Lung (tissue), 11 donors: ENCODE measurements at regions not wholly inside any gene's neighbourhood (a gene's known extent, or its start where the extent isn't known, plus 50 kb on each side); places are given as distances from the start of the nearest gene placed in this dataset.

Experiments
- ATAC-seq: fragments of 200-7000 bp; cut with Tn5 transposase; one replicate; pipeline ENCODE4 v1.9.1; 2020; ENCODE audit warnings: moderate number of reproducible peaks; ENCODE audit not compliant: insufficient read depth, low FRiP score
- DNase-seq, 3 donors: peaks; one replicate each; pipeline ENCODE4 v3.0.0-alpha.2; 2013 to 2017
- H3K27ac ChIP-seq, 2 donors: one replicate each; pipeline ENCODE4 v1.5.1; 2013; ENCODE audit warnings: mild to moderate bottlenecking in 2 of 2, moderate library complexity in 2 of 2, control low read depth in 1 of 2, inconsistent platforms in 1 of 2, low read depth in 1 of 2, low read length in 1 of 2
- H3K27me3 ChIP-seq, 3 donors: one replicate each; pipeline ENCODE4 v1.5.1; 2013; ENCODE audit warnings: low read length in 2 of 3; ENCODE audit not compliant: control insufficient read depth in 3 of 3, insufficient read depth in 3 of 3
- H3K36me3 ChIP-seq, 4 donors: one replicate each; pipeline ENCODE4 v1.5.1; 2013; ENCODE audit warnings: low read length in 4 of 4, mild to moderate bottlenecking in 1 of 4, moderate library complexity in 1 of 4; ENCODE audit not compliant: control insufficient read depth in 4 of 4, insufficient read depth in 4 of 4
- H3K4me1 ChIP-seq, 5 donors: one replicate each; pipeline ENCODE4 v1.5.1; 2013; ENCODE audit warnings: low read length in 5 of 5, mild to moderate bottlenecking in 2 of 5, moderate library complexity in 1 of 5; ENCODE audit not compliant: control insufficient read depth in 5 of 5, insufficient read depth in 5 of 5
- H3K4me3 ChIP-seq: one replicate; pipeline ENCODE4 v1.5.1; 2013; ENCODE audit warnings: mild to moderate bottlenecking, control low read depth, moderate library complexity
- H3K9ac ChIP-seq, 2 donors: one replicate each; pipeline ENCODE4 v1.5.1; 2013; ENCODE audit warnings: low read length in 2 of 2, control low read depth in 1 of 2; ENCODE audit not compliant: insufficient read depth in 1 of 2
- H3K9me3 ChIP-seq, 4 donors: one replicate each; pipeline ENCODE4 v1.5.1; 2013; ENCODE audit warnings: low read length in 3 of 4, mild to moderate bottlenecking in 1 of 4, moderate library complexity in 1 of 4; ENCODE audit not compliant: control insufficient read depth in 4 of 4, insufficient read depth in 3 of 4
- CTCF ChIP-seq: IDR thresholded peaks from 2 replicates; pipeline ENCODE4 v1.5.1; 2012; ENCODE audit warnings: mild to moderate bottlenecking; ENCODE audit errors: control extremely low read depth, extremely low read depth
- whole genome bisulfite sequencing, 2 donors: extraction: QIAGEN DNeasy Blood & Tissue Kit; methylation state at CpG; one replicate each; pipeline ENCODE4 v1.1.7; 2013; 5-methylcytosine and 5-hydroxymethylcytosine counted together
- donor health status: control.
- donor health status: control.
- donor health status: Bipolar disorder and iron deficiency.
- donor health status: healthy.
- donor health status: DM: yes; HTN: yes; CAD: no.

- WGBS, 2 donors: 54 to 60% methylated on average over 3 of the region's 3 CpGs
These were observed 178.5 kb downstream of the ARL4C start for GRCh38 chr2:234318361-234318760.

GRCh38 chr2:234313558-234313957, 183.3 kb downstream of the ARL4C start:
- H3K4me1 ChIP-seq: no peaks in the 10 kb centered on the region
- TF ChIP-seq CTCF: no peak
- no peaks in the 10 kb centered on the region for H3K36me3 ChIP-seq
- WGBS, 2 donors: 91 to 98% methylated on average over 4 of the region's 4 CpGs
- no peaks in the 10 kb centered on the region for H3K9me3 ChIP-seq
- H3K27ac ChIP-seq: no peak overlapping the region
- no peaks in the 10 kb centered on the region for H3K27me3 ChIP-seq
- DNase-seq (no peak), ATAC-seq (no peak)
- H3K9ac ChIP-seq: no peak overlapping the region
- H3K4me3 ChIP-seq: no peak overlapping the region

More at GRCh38 chr2:234318361-234318760, 178.5 kb downstream of the ARL4C start:
- no peak for DNase-seq
- no peak overlapping the region for H3K27ac ChIP-seq
- no peak overlapping the region for H3K9ac ChIP-seq
- TF ChIP-seq CTCF: no peak
- H3K27me3 ChIP-seq: no peaks in the 10 kb centered on the region
- H3K9me3 ChIP-seq: no peaks in the 10 kb centered on the region
- ATAC-seq: no peak
- H3K36me3 ChIP-seq: no peaks in the 10 kb centered on the region
- no peaks in the 10 kb centered on the region for H3K4me1 ChIP-seq
- no peak overlapping the region for H3K4me3 ChIP-seq

- H3K9ac ChIP-seq: no peak overlapping the region
- no peaks in the 10 kb centered on the region for H3K9me3 ChIP-seq
- no peaks in the 10 kb centered on the region for H3K36me3 ChIP-seq
- no peaks in the 10 kb centered on the region for H3K27me3 ChIP-seq
- TF ChIP-seq CTCF: no peak
- H3K4me3 ChIP-seq: no peak overlapping the region
- no peaks in the 10 kb centered on the region for H3K4me1 ChIP-seq
- WGBS, 2 donors: 91 to 93% methylated on average over 5 of the region's 5 CpGs
- DNase-seq (no peak), ATAC-seq (no peak)
- H3K27ac ChIP-seq: no peak overlapping the region
These were observed 186.7 kb downstream of the ARL4C start for GRCh38 chr2:234310166-234310565.

GRCh38 chr2:234309431-234309830, 187.4 kb downstream of the ARL4C start:
- no peaks in the 10 kb centered on the region for H3K9me3 ChIP-seq
- no peaks in the 10 kb centered on the region for H3K4me1 ChIP-seq
- H3K4me3 ChIP-seq: no peak overlapping the region
- 95 to 97% methylated on average over 5 of the region's 5 CpGs for WGBS, 2 donors
- H3K27ac ChIP-seq: no peak overlapping the region
- no peak overlapping the region for H3K9ac ChIP-seq
- no peak for ATAC-seq
- no peaks in the 10 kb centered on the region for H3K36me3 ChIP-seq
- H3K27me3 ChIP-seq: no peaks in the 10 kb centered on the region
- no peak for TF ChIP-seq CTCF
- no peak for DNase-seq
